Right lobe of liver (tissue), 4 donors: ENCODE measurements at regions not wholly inside any gene's neighbourhood (a gene's known extent, or its start where the extent isn't known, plus 50 kb on each side); places are given as distances from the start of the nearest gene placed in this dataset.

Source experiments
- CTCF ChIP-seq, 4 donors: fragments of 200-600 bp in 3 of 4; fragments of 450-650 bp in 1 of 4; IDR thresholded peaks; one replicate each; pipeline versions ENCODE4 v1.5.1 to v1.8.0; 2016 to 2022; ENCODE audit warnings: antibody characterized with exemption in 4 of 4, mild to moderate bottlenecking in 2 of 4
- POLR2A ChIP-seq: fragments of 450-650 bp; IDR thresholded peaks from one replicate; pipeline ENCODE4 v1.6.1; 2017; ENCODE audit warnings: antibody characterized with exemption, mild to moderate bottlenecking
- donor health status: DM: no; HTN: no; CAD: no.
- donor health status: DM: no; HTN: no; CAD: no.
- donor health status: DM: no; HTN: yes; CAD: no.

GRCh38 chr13:110045919-110046318, 259.5 kb upstream of the IRS2 start:
- TF ChIP-seq CTCF (IDR thresholded peaks at IDR 0.05): no peak
- no peak for TF ChIP-seq POLR2A
